Uterus (tissue), 2 donors: ENCODE measurements at regions not wholly inside any gene's neighbourhood (a gene's known extent, or its start where the extent isn't known, plus 50 kb on each side); places are given as distances from the start of the nearest gene placed in this dataset.

Source experiments
- POLR2A ChIP-seq, 2 donors: fragments of 450-650 bp; IDR thresholded peaks; one replicate each; pipeline ENCODE4 v1.6.1; 2016; ENCODE audit warnings: antibody characterized with exemption in 2 of 2, mild to moderate bottlenecking in 1 of 2, moderate library complexity in 1 of 2
- TF ChIP-seq, protein P1 (sequence below), 4 experiments: fragments of 200-600 bp in 2 of 4; fragments of 450-650 bp in 2 of 4; sonication (generic) in 2 of 4; IDR thresholded peaks; one replicate each; pipeline ENCODE4 v1.5.1; 2016 to 2019; ENCODE audit warnings: antibody characterized with exemption in 4 of 4, mild to moderate bottlenecking in 2 of 4, moderate library complexity in 1 of 4

GRCh38 chr21:35581640-35582039, 478.7 kb downstream of the SETD4 start:
- TF ChIP-seq, protein P1, sequence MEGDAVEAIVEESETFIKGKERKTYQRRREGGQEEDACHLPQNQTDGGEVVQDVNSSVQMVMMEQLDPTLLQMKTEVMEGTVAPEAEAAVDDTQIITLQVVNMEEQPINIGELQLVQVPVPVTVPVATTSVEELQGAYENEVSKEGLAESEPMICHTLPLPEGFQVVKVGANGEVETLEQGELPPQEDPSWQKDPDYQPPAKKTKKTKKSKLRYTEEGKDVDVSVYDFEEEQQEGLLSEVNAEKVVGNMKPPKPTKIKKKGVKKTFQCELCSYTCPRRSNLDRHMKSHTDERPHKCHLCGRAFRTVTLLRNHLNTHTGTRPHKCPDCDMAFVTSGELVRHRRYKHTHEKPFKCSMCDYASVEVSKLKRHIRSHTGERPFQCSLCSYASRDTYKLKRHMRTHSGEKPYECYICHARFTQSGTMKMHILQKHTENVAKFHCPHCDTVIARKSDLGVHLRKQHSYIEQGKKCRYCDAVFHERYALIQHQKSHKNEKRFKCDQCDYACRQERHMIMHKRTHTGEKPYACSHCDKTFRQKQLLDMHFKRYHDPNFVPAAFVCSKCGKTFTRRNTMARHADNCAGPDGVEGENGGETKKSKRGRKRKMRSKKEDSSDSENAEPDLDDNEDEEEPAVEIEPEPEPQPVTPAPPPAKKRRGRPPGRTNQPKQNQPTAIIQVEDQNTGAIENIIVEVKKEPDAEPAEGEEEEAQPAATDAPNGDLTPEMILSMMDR (IDR thresholded peaks at IDR 0.05): no peak
- TF ChIP-seq POLR2A (IDR thresholded peaks at IDR 0.05): no peak
